GM12892 (cell line): ENCODE measurements at regions not wholly inside any gene's neighbourhood (a gene's known extent, or its start where the extent isn't known, plus 50 kb on each side); places are given as distances from the start of the nearest gene placed in this dataset.

ENCODE experiments used
- DNase-seq: peaks from one replicate; pipeline ENCODE4 v3.0.0; 2011; ENCODE audit not compliant: insufficient read length
- FAIRE-seq: peaks from 2 replicates; lab custom pipeline; 2011; peaks lifted over from hg19 to GRCh38; lab: Jason Lieb, UNC
- POLR2A ChIP-seq: IDR thresholded peaks from 2 replicates; pipeline ENCODE4 v1.6.1; 2011; ENCODE audit warnings: low read depth, low read length, control low read depth
- POLR2AphosphoS5 ChIP-seq: IDR thresholded peaks from 2 replicates; pipeline ENCODE4 v1.6.1; 2011; ENCODE audit warnings: low read depth, low read length, control low read depth
- TAF1 ChIP-seq: IDR thresholded peaks from 2 replicates; pipeline ENCODE4 v1.6.1; 2011; ENCODE audit warnings: low read depth, mild to moderate bottlenecking, control low read depth, low read length, borderline replicate concordance

GRCh38 chr10:78193189-78193588 is 159.5 kb downstream of the RPS24 start:
- no peak for DNase-seq
- no peak for FAIRE-seq
- TF ChIP-seq TAF1 (no peak), POLR2AphosphoS5 (no peak), POLR2A (no peak)

DNA sequence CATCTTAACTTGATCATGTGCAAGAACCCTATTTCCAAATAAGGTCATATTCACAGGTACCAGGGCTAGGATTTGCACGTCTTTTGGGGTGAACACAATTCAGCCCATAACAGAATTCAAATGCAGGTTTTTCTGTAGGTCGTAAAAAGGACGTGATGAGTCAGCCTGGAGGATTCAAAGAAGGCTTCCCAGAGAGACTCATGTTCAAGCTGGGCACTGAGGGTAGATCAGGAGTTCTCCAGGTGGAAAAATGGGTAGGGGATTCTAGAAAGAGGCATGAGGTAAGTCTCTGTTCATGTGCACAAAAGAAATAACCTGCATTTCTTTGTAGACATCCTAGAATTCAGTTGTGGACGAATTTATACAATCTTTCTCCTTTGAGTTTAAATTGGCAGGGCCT is 160.4 kb downstream of the RPS24 start:
- no peak for TF ChIP-seq POLR2AphosphoS5
- no peak for TF ChIP-seq POLR2A
- no peak for TF ChIP-seq TAF1
- no peak for FAIRE-seq
- no peak for DNase-seq

DNA sequence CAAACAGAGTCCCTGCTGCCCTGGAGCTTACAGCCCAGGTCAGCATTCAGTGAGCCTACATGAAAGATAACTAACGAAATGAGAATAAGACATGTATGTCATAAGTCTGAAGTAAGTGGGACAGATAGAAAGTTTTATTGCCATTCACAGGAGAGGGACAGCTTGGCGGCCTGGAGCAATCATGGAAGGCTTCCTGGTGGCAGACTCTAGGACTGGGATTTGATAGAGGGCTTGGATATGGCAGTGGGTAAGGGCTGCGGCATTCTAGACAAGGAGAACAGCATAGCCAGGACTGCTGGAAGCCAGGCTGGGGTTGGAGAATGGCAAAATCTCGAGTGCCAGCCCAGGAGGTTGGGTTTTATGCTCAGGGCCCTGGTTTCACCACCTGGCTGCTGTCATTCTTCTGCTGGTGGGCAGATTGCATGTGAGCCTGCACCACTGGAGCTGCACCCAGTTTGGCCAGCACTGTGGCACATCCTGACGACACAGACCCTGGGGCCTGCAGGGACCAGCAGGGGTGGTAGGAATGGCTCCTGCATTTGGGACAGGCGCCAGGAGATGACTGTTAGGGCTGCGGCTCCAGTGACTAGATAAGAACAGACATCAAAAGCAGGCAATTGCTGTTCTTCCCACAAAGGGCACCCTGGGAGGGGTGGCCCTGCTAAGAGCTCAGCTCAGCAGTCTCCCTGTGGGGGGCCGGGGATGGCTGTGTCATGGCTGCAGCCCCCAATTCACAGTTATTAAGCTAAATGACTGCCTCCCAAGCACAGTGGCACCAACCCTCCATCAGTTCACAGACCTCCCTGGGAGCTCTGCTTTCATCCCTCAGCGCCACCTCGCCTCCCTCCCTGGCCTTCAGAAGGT is 161.1 kb downstream of the RPS24 start:
- no peak for FAIRE-seq
- TF ChIP-seq POLR2A (no peak), POLR2AphosphoS5 (no peak), TAF1 (no peak)
- no peak for DNase-seq

- TF ChIP-seq TAF1 = no peak
- no peak for TF ChIP-seq POLR2AphosphoS5
- no peak for TF ChIP-seq POLR2A
- FAIRE-seq (no peak), DNase-seq (no peak)
Measured at GRCh38 chr10:78196396-78196795, 162.7 kb downstream of the RPS24 start.

DNA sequence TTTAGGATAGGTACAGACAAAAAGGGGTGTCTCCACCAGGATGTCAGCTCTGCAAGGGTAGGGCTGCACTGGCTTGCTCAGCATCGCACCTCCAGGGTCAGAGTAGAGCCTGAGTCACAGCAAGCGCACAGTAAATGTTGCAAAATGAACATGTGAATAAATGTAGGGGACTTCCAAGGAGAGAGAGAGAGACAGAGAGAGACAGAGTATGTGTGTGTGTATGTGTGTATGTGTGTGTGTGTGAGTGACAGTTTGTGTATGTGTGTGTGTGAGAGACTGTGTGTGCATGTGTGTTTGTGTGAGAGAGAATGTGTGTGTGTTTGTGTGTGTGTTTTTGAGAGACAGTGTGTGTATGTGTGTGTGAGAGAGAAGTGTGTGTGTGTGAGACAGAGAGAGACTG is 163.3 kb downstream of the RPS24 start:
- FAIRE-seq (no peak), DNase-seq (no peak)
- TF ChIP-seq TAF1 = no peak
- TF ChIP-seq POLR2A = no peak
- no peak for TF ChIP-seq POLR2AphosphoS5

- FAIRE-seq = no peak
Measured at GRCh38 chr10:78197628-78198272, 164.1 kb downstream of the RPS24 start.

DNA sequence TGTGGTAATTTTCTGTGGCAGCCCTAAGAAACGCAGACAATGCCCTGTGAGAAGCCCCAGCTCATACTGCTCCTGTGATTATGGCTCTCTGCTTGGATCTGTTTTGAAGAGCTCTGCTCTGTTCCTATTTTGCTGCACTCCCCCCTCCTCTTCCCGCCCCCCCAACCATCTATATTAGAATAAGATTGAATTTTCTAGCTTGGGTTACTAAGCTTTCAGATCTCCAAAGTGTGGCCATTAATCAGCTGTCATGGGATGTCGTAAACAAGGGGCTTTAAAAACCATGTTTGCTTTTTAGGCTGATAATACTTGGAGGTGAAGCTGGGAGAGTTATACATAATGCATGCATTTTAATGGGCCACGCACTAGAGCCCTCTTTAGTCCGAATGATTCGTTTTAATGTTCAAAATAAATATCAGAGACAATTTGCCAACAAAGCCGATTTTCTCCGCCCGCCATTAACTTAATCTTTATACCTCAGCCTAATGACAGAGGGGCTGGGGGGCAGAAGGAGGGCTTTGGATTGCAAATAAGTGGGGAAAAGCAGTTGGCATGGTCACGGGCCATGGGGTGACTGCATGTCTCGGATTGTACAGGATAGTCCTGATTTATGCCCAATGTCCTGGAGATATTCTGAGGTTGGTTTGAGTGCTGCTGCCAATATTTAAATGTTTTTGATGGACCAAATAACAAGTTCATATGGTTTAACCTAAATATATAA is 165.5 kb downstream of the RPS24 start:
- no peak for FAIRE-seq
- TF ChIP-seq POLR2A (no peak), POLR2AphosphoS5 (no peak), TAF1 (no peak)
- no peak for DNase-seq

More at GRCh38 chr10:78197628-78198272, 164.1 kb downstream of the RPS24 start:
- no peak for TF ChIP-seq TAF1
- no peak for TF ChIP-seq POLR2A
- TF ChIP-seq POLR2AphosphoS5 = no peak
- no peak for DNase-seq

DNA sequence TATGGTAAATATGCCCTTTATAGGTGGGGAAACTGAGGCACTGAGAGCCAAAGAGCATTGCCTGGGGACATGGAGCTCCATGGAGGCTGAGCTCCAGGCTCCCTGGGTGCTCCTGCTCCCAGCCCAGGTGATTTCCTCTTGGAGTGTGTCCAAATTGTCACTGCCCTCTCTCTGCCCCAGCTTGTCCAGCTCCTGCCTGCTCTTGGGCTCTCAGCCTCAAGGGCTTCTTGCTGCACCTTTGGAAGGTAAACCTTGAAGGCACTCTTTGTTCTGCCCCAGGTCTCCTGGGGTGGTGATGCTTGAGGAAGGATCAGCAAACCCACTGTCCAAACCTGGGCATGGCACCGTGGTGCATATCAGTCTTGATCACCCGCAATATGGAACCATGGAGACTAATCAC is 166.1 kb downstream of the RPS24 start:
- TF ChIP-seq TAF1 (no peak), POLR2AphosphoS5 (no peak), POLR2A (no peak)
- no peak for DNase-seq
- no peak for FAIRE-seq

GRCh38 chr10:78200686-78201085 is 167.0 kb downstream of the RPS24 start:
- no peak for DNase-seq
- FAIRE-seq = no peak
- no peak for TF ChIP-seq POLR2A
- TF ChIP-seq TAF1 = no peak
- TF ChIP-seq POLR2AphosphoS5 = no peak

DNA sequence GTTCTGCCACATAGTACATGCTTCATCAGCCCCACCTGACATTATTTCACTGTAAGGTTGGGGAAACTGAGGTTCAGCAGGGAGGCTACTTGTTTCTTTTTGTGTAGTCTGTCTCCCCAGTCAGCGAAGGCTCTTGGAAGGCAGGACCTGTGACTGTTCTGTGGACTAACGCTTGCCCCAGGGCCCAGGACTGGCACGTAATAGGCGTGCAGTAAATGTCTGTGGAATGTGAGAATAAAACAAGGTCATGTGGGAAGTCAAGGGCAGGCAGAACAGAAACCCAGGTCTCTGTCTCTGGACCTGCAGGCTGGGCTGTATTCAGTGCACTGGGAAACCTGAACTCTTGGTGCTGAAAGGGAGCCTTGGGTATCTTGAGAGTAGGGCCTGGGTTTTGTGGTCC is 168.7 kb downstream of the RPS24 start:
- FAIRE-seq (no peak), DNase-seq (no peak)

DNA sequence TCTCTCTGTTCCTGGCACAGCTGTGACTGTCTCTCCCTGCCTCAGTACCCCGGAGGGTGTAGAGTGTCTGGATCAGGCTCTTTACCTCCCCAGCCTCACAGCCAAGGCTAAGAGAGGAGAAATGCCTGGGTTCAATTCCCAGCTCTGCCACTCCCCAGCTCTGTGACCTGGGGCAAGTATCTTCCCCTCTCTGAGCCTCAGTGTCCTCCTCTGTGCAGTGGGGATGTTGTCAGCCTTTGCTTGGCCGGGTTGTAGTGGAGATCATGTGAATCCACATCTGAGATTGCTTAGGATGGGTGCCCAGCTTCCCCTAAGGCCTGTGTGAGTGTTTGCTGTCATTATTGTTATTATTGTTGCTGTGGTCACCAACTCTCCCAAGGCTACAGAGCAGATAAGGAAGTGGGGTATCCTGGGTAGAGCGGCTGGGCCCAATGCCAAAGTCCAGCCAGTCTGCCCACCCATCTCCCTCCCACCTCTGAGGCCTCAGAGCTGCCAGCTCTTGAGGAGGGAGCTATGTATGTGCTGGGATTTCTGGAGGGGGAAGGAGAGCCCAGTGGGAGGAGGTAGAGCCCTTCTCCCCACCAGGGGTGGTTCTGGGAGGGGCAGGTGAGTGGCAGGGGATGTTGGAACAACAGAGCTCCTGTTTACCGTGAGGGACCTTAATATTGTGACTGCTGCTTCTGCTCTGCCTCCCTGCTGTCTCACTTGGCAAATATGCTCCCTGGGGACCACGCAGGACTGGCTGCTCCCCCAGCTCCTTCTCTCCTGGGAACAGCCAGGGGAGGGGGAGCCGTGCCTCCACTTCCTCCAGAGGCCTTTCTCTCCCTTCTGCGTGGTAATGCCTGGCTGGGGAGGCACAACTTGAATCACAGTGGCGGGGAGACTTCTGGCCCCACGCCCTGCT is 170.5 kb downstream of the RPS24 start:
- DNase-seq = no peak
- no peak for TF ChIP-seq POLR2A
- no peak for TF ChIP-seq TAF1
- TF ChIP-seq POLR2AphosphoS5 = no peak
- no peak for FAIRE-seq

More for the DNA sequence above, 168.7 kb downstream of the RPS24 start:
- TF ChIP-seq TAF1 (no peak), POLR2AphosphoS5 (no peak), POLR2A (no peak)
